Gastrocnemius medialis (tissue), 4 donors: ENCODE measurements at regions not wholly inside any gene's neighbourhood (a gene's known extent, or its start where the extent isn't known, plus 50 kb on each side); places are given as distances from the start of the nearest gene placed in this dataset.

Experiments used
- ATAC-seq, 2 donors: fragments of 150-250 bp; one replicate each; pipeline ENCODE4 v1.9.1; 2016
- DNase-seq, 2 donors: peaks; one replicate each; pipeline ENCODE4 v3.0.0-alpha.2; 2019
- H3K27ac ChIP-seq, 4 donors: fragments of 200-600 bp; sonication (generic); 1 replicate in 1 of 4; 2 replicates in 3 of 4; pipeline ENCODE4 v1.5.1; 2016 to 2018; ENCODE audit warnings: mild to moderate bottlenecking in 2 of 4, moderate library complexity in 1 of 4
- H3K27me3 ChIP-seq, 3 donors: fragments of 200-600 bp; sonication (generic) in 2 of 3; 1 replicate in 1 of 3; 2 replicates in 2 of 3; pipeline versions ENCODE4 v1.5.1 to v1.6.0; 2016 to 2019; ENCODE audit warnings: mild to moderate bottlenecking in 1 of 3, moderate library complexity in 1 of 3
- H3K36me3 ChIP-seq, 2 donors: fragments of 200-600 bp; sonication (generic) in 1 of 2; one replicate each; pipeline ENCODE4 v1.5.1; 2017 to 2018
- H3K4me1 ChIP-seq, 2 donors: fragments of 200-600 bp; sonication (generic) in 1 of 2; one replicate each; pipeline ENCODE4 v1.5.1; 2016 to 2017; ENCODE audit warnings: mild to moderate bottlenecking in 2 of 2
- H3K4me3 ChIP-seq, 4 donors: fragments of 200-600 bp; sonication (generic) in 3 of 4; 1 replicate in 1 of 4; 2 replicates in 3 of 4; pipeline ENCODE4 v1.5.1; 2016 to 2019; ENCODE audit warnings: mild to moderate bottlenecking in 2 of 4
- H3K9me3 ChIP-seq, 3 donors: fragments of 200-600 bp; sonication (generic) in 2 of 3; 1 replicate in 1 of 3; 2 replicates in 2 of 3; pipeline ENCODE4 v1.5.1; 2016 to 2019
- POLR2A ChIP-seq, 2 donors: fragments of 450-650 bp; IDR thresholded peaks; one replicate each; pipeline ENCODE4 v1.6.1; 2017; ENCODE audit warnings: antibody characterized with exemption in 2 of 2, mild to moderate bottlenecking in 2 of 2, moderate library complexity in 2 of 2
- in situ Hi-C, 4 donors: fragments of 200-750 bp; cut with MboI; loops; one replicate each; pipeline versions ENCODE4 v1.15.0 to v1.8.0; 2017; ENCODE audit warnings: low sequenced_read_pairs in 4 of 4
- intact Hi-C: fragments of 100-400 bp; cut with DNase I; formaldehyde crosslinking; loops from one replicate; pipeline ENCODE4 v1.15.1; 2023; ENCODE audit warnings: low total_unique reads
- TF ChIP-seq, protein P1 (sequence below), 5 experiments: fragments of 450-650 bp in 3 of 5; fragments of 200-600 bp in 2 of 5; sonication (generic) in 2 of 5; IDR thresholded peaks in 4 of 5; conservative IDR thresholded peaks in 1 of 5; 1 replicate in 4 of 5; 2 replicates in 1 of 5; pipeline ENCODE4 v1.5.1; 2016 to 2019; ENCODE audit warnings: antibody characterized with exemption in 5 of 5, mild to moderate bottlenecking in 3 of 5, moderate library complexity in 3 of 5

DNA sequence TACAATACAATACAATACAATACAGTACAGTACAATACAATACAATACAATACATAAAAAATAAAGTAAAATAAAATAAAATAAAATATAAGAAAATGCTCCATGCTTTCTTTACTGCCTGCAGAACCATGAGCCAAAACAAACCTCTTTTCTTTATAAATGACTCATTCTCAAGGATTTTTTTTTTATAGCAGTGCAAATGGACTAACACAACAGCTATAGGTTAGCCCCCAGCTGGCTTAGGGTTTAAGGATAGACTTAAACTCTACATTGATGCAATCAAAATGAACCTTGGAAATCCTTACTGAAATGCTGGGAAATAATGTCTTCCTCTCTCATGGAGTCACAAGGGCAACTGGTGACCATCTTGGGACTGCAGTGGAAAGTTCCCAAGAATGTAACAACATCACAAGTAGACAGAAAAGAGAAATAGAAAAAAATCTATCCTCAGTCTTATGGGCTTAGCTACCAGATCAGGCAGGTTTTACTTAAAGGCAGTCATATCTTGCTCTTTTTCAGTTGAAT, 348.9 kb downstream of the ARL4A start:
- Histone ChIP-seq H3K27me3 (no peaks in the 10 kb centered on the region), H3K36me3 (no peaks in the 10 kb centered on the region), H3K27ac (no peak overlapping the region), H3K4me3 (no peak overlapping the region), H3K4me1 (no peaks in the 10 kb centered on the region), H3K9me3 (no peaks in the 10 kb centered on the region)
- intact Hi-C loops (no loop called here), in situ Hi-C loops (no loop called here)
- no peak for DNase-seq
- ATAC-seq, result no peak
- no peak for TF ChIP-seq POLR2A (IDR thresholded peaks at IDR 0.05)
- TF ChIP-seq, protein P1, sequence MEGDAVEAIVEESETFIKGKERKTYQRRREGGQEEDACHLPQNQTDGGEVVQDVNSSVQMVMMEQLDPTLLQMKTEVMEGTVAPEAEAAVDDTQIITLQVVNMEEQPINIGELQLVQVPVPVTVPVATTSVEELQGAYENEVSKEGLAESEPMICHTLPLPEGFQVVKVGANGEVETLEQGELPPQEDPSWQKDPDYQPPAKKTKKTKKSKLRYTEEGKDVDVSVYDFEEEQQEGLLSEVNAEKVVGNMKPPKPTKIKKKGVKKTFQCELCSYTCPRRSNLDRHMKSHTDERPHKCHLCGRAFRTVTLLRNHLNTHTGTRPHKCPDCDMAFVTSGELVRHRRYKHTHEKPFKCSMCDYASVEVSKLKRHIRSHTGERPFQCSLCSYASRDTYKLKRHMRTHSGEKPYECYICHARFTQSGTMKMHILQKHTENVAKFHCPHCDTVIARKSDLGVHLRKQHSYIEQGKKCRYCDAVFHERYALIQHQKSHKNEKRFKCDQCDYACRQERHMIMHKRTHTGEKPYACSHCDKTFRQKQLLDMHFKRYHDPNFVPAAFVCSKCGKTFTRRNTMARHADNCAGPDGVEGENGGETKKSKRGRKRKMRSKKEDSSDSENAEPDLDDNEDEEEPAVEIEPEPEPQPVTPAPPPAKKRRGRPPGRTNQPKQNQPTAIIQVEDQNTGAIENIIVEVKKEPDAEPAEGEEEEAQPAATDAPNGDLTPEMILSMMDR (IDR thresholded peaks at IDR 0.05 in 4 of 5, conservative IDR thresholded peaks at IDR 0.05 in 1 of 5), result no peak

DNA sequence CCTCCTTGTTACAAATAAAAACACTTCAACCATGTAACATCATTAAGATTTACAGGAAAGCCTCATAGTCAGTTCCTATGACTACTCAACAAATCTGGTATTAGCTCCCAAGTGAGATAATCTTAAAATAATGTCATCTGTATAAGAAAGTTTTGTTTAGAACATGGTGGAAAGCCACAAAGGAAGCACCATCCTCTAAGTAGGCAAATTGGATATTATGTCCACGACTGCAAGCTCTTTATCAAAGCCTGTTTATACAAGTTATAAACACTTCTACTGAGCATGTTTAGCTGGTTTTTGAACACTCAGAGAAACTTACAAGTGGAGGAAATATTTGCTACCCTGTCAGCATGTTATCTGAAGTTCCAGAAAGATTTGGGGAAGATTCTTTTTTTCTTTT, 349.8 kb downstream of the ARL4A start:
- Histone ChIP-seq H3K27me3 (no peaks in the 10 kb centered on the region), H3K9me3 (no peaks in the 10 kb centered on the region), H3K4me3 (no peak overlapping the region), H3K27ac (no peak overlapping the region), H3K36me3 (no peaks in the 10 kb centered on the region), H3K4me1 (no peaks in the 10 kb centered on the region)
- intact Hi-C loops, result no loop called here
- no peak for TF ChIP-seq POLR2A (IDR thresholded peaks at IDR 0.05)
- TF ChIP-seq, protein P1 (IDR thresholded peaks at IDR 0.05 in 4 of 5, conservative IDR thresholded peaks at IDR 0.05 in 1 of 5), result no peak
- in situ Hi-C loops, result no loop called here
- ATAC-seq (no peak), DNase-seq (no peak)

DNA sequence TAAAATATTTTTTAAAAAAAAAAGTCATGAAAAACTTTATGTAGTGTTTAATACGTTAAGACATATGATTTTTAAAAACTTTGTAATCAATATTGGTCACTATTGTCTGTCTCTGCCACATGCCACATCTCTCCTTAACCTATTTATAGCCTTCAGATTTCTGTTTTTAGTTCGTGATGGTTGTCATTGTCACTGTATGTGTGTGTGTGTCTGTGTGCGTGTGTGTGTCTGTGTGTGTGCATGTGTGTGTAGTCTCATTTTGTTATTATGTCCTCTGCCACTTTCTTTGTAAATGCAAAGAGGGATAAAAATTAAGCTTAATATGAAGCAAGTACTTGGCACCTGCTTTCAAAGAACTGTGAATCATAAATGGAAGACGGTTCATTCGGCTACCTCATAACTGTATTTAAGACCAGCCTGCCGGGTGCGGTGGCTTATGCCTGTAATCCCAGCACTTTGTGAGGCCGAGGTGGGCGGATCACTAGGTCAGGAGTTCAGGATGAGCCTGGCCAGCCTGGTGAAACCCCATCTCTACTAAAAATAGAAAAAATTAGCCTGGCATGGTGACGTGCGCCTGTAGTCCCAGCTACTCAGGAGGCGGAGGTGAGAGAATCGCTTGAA, 354.0 kb downstream of the ARL4A start:
- in situ Hi-C loops (no loop called here), intact Hi-C loops (no loop called here)
- no peak overlapping the region for H3K27ac ChIP-seq
- H3K4me1 ChIP-seq, result no peaks in the 10 kb centered on the region
- H3K4me3 ChIP-seq, result no peak overlapping the region
- H3K9me3 ChIP-seq, result no peaks in the 10 kb centered on the region
- no peaks in the 10 kb centered on the region for H3K36me3 ChIP-seq
- ATAC-seq, result peak in 1 of 2 donors; percentile 27
- H3K27me3 ChIP-seq, result no peaks in the 10 kb centered on the region
- peak in 1 of 2 donors; percentile 12 for DNase-seq
- TF ChIP-seq, protein P1 (IDR thresholded peaks at IDR 0.05 in 4 of 5, conservative IDR thresholded peaks at IDR 0.05 in 1 of 5), result no peak
- no peak for TF ChIP-seq POLR2A (IDR thresholded peaks at IDR 0.05)

DNA sequence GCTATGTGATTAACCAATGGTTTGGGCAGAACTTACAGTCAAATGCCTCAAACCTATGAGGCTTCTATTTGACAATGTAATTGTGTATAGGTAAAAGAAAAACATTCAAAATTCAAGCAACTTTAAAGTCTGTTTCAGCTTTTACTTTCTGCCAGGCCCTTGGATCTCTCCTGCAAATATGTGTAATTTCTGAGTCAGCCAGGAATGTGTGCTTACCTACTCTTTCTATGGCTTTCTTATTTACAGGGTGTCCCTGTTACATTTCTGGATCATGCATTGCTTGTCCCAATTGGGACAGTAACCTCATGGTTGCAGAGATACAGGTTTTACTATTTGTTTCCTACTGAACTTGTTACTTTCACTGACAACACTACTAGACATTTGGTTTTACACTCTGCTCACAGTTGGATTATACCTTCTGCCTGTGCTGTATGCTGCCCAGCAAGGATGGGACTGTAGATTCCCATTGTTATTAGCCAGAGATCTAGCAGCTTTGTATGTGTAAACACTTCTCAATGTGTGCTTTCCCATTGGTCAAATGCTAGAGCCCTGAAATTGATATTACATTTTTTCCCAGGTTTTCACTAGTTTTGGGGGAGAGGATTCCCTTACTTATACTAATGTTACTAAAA, 355.3 kb downstream of the ARL4A start:
- no peak overlapping the region for H3K4me3 ChIP-seq
- DNase-seq, result no peak
- H3K9me3 ChIP-seq, result no peaks in the 10 kb centered on the region
- TF ChIP-seq, protein P1 (IDR thresholded peaks at IDR 0.05 in 4 of 5, conservative IDR thresholded peaks at IDR 0.05 in 1 of 5), result no peak
- no peak for TF ChIP-seq POLR2A (IDR thresholded peaks at IDR 0.05)
- no peak for ATAC-seq
- no peaks in the 10 kb centered on the region for H3K4me1 ChIP-seq
- no peak overlapping the region for H3K27ac ChIP-seq
- intact Hi-C loops, result no loop called here
- H3K36me3 ChIP-seq, result no peaks in the 10 kb centered on the region
- in situ Hi-C loops, result no loop called here
- no peaks in the 10 kb centered on the region for H3K27me3 ChIP-seq
